GM18508 (cell line): ENCODE measurements at regions not wholly inside any gene's neighbourhood (a gene's known extent, or its start where the extent isn't known, plus 50 kb on each side); places are given as distances from the start of the nearest gene placed in this dataset.
"Not testable (repeated sequence)": the region's sequence is repeated elsewhere in the genome, so short reads cannot be mapped to it uniquely, and the experiment has no call there.

Source experiments
- ATAC-seq: cut with Tn5 transposase; IDR thresholded peaks from one replicate; pipeline ENCODE4 v1.9.1; 2021; ENCODE audit warnings: moderate number of reproducible peaks; ENCODE audit not compliant: insufficient read depth, unreplicated experiment

DNA sequence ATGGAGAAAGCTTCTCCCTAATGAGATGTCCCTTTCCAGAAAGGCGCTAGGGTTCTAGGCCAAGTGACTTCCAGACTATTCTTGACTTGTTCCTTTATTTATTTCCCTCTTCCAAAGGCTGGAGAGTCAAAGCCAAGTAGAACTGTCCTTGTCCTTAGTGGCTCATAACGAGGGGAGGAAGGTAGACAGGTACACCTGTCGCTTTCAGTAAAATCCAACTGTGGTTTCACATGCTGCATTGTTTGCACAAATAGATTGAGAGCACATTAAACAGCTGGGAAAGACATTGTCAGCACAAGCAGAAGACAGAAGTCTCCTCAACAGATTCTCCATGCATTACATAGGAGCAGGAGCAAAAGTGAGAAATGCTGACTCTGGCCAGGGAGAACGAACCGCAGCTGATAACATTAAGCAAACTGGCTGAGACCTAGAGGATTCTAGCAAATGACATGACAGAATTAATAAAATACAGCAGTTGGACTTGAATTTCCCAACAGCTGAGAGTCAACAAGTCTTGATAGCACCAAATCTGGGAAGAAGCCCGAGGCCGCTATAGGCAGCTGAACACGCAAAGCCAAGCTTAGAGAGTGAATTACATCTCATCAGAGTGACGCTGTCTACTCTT is 227.7 kb downstream of the TLE3 start:
- ATAC-seq, result no peak

DNA sequence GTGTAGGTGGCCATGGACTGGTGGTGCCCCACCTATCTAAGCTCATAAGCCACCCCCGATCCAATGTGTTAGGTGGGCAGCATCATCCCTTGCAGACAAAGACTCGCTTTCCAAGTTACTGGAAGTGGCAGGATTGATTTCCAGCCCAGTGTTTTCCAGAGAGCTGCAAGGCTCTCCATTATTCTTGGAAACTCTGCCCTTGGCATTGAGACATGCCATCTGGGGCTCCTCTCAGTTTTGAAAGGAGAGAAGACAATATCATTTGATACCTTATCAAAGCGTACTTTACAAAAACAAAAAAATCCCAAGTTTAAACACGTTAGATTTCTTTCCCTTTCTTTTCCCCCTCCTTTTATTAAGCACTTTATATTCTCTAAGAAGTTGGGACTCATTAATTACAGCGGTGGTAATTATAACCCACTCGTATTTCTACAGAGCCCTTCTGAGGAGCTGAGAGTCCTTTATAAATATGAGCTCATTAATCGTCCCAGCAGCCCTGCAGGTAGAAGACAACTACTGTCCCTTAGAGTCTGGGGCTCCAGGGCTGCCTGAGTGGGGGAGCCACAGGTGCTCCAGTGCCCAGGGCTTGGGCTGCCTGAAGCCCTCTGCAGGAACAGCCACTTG is 226.1 kb downstream of the TLE3 start:
- no peak for ATAC-seq

DNA sequence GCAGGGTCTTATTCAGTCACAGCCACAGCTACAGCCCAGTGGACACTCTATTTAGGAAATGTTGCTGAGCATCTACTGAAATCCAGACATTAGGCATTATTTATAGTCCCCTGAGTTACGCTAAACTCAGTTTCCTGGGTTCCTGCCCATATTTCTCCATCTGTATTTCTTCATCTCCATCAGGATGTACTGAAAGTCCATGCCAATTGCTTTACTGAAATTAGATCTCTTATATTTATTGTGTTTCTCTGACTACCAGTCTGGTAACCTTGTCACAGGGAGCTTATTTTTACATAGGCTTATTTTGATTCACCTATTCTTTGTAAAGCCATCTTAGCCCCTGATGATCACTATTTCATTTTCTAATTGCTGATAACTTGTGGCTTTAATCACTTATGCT is 223.9 kb downstream of the TLE3 start:
- ATAC-seq, result no peak

DNA sequence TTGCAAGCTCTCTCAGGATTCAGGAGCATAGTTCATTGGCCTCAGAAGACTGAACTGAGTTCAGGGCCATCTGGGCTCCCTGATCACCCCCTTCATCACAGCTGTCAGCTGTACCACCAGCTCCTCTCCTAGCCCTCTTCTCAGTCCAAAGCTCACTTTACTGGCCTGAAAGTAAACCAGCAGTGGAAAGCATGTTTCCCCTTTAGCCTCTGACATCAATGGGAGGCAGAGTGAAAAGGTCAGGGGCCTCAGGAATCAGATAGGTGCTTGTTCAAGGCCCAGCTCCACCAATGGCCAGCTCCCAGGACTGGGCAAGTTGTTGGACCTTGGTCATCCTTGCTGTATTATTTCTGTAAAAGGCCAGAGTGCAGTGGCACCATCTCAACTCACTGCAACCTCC is 223.4 kb downstream of the TLE3 start:
- no peak for ATAC-seq

DNA sequence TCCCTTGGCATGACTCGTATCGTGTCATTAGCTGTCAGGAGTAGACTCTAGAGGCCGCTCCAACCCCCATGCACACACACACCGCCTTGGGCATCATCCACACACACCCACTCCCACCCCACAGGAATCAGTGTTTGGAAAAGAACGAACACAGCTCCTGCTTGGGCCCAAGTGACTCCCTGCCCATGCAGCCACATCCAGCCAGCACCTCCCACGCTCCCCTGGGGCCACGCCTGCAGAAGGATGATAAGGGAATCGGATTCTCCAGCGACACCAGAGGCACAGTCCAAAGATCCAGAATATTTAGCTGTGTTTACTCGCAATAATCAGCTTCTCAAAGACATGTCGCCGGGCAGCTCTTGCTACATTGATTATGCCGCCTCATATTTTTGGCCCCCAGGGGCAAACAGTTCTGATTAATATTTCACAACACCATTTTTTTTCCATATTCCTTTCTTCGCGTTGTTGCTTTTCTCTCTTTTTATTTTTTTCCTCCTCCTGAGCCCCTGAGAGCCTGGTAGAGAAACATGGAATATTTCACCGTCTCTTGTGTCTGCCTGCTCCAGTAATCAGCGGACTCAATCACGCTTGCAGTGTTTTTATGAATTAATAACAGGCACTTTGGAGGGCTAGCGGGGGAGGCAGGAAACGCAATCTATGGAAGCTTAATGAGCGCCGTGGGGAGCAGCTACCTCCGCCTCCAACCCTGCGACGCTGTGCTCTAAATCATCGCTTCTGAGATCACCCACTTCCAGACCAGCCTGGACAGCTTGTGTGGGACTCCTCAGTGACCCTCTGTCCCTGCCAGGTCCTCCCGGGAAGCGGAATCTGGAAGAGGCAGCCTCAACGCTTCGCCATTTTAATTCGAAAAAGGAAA is 221.4 kb downstream of the TLE3 start:
- no peak for ATAC-seq

DNA sequence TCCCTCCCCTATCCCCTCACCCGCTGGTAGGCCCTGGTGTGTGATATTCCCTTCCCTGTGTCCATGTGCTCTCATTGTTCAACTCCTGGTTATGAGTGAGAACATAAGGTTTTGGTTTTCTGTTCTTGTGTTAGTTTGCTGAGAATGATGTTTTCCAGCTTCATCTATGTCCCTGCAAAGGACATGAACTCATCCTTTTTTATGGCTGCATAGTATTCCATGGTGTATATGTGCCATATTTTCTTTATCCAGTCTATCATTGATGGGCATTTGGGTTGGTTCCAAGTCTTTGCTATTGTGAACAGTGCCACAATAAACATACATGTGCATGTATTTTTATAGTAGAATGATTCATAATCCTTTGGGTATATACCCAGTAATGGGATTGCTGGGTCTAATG is 217.8 kb downstream of the TLE3 start:
- ATAC-seq, result not testable (repeated sequence)

DNA sequence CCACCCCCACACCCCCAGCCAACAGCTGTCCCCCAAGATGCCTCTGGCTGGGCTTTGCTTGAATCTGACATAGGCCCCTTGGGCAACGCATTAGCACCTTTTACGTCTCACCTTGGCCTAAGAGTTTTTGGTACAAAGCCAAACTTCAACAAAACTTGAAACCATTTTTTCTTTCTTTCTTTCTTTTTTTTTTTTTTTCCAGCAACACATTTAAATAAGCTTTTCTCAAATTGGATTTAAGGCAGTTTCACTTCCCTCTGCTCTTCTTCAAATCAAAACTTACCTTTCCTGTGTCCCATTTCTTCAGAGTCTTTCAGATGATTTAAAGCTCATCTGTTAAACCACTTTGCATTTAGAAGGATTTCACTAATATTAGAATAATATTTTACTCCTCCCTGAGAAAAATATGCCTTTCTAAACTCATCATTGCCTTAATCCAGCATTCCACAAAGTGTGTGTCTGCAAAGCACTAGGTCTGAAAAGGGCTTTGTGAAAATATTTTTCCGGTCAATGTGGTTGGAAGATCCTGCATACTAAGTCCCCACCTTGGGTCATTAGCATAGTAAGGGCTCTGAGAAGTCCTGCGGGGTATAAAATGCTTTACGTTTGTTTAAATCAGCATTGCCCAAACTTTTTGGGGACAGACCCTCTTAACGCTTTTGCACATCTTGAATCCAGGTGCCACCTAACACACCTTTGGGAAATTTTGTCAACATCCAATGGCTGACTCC is 217.0 kb downstream of the TLE3 start:
- ATAC-seq, result no peak

DNA sequence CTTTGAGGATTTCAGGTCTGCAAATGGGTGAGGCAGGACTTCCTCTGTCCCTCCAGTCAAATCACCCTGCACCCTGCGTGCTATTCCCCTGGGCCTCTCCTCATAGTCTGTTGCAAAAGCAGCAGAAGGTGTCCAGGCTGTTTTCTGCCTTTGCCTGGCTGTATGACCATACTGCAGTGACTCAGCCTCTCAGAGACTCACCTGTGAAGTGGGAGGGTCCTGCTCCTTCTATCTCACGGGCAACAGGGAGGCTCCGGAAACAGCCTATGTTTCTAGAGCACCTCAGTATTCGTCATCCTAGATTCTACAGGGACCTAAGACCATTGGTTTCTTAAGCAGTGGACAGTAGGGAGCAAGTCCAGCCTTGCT is 216.4 kb downstream of the TLE3 start:
- ATAC-seq, result no peak

DNA sequence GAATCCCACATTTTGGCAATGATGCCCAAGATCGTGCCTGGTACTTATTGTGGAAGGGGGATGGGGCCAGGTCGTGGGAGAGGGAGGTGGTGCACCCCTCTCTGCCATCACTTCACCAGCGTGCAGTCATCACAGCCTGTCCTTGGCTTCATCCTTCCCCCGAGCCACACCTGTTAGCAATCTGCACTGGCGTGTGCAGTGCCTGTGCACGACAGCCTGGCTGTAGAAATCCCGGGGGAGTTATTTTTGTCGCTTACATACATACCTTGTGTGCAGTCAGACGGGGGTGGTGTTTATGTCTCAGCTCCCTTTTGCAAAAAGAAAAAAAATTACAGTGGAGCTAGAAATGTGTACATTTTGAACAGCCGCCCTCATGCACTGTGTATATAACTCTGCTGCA is 216.0 kb downstream of the TLE3 start:
- no peak for ATAC-seq

DNA sequence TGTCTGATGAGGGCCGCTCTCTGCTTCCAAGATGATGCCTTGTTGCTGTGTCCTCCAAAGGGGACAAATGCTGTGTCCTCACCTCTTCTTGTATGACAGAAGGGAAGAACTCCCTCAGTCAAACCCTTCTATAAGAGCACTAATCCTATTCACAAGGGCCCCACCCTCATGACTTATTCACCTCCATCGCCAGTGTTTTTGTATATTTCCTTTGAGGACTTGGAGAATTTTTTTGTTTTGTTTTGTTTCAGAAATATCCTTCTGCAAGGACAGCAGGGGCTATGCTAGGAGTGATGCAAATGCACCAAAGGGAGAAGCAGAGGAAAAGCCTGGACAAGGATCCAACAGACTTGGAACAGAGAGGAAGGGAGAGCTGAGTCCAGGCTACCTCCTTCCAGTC is 214.4 kb downstream of the TLE3 start:
- no peak for ATAC-seq

DNA sequence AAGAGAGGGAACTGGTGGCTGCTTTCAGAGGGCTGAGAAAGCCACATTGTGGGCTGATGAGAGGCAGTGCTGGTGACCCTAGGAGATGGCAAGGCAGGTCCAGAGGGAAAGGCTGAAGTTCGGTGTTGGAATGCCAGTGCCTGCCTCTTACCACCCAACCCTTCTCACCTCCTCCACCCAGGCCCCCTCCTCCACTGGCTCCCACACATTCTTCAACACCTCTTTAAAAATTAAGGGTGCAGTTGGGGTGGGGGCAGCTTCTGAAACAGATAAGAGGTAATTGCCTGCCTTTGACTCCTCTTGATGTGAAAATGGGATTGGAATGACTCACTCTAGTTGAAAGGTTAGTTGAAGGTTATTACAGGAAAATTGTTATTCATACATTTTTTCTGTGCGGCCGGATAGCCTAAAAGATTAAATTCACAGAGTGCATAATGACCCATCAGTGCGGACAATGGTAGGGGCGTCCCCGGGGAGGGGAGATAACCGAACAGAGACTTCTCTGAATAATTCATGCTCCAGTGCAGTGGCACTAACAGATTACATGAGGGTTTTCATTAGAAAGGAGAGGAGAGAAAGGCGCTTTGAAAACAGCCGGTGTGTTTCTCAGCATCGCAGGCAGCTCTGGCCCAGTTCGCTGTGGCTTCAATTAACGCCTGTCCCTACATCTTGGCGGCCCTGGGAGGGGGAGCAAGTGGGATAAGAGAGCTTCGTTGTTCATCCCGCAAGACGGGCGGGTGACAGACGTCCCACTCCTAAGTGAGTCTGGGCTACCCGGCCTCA is 212.4 kb downstream of the TLE3 start:
- no peak for ATAC-seq

DNA sequence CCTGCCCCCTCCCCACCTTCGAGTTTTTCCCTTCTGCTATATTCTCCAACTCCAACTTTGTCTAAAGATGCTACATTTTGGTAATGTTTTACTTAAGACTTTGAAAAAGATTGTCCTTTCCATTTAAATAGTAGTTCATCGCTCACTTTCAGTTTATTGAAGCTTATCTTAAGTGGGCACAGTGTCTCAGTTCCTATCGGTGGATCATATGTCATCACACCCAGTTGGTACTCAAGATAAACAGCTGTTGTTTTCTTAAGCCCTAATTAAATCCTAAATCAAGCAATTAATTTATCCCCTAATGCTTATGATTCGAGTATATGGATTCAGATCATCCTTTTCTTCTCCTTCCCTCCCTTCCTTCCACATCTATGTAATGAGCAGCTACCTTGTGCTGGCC is 210.7 kb downstream of the TLE3 start:
- ATAC-seq, result no peak

DNA sequence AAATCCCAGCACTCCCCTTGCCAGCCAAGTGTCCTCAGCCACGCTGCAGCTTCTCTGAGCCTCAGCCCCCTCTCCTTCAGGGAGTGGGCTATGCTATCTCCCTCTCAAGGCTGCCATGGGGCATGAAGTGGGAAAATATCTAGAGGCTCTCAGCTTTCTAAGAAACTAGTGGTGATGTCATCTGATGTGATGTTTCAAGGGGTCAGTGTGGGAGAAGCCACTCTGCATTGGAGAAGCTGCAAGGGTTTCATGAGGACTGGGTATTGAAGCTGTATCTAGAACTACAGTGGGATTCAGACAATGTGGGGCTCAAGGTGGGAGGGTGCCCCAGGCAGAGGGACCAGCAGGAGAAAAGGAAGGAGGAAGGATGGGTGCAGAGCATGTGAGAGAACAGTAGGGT is 210.2 kb downstream of the TLE3 start:
- ATAC-seq, result no peak

DNA sequence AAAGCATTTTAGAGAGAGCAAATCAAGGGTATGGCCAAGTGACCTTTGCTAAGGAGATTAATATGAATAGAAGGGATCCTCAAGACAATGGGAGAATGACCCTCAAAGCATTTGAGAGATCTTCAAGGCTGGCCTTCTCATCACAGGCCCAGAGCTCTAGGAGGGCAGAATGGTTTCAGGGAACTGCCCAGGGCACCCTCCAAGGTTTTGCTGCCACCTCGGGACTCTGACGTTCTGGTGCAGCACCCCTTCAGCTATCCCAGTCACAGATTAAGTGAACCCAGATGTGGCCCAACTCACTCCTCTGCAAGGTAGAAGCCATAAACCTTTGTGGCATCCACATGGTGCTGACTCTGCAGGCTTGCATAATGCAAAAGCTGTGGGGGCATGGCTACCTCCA is 209.3 kb downstream of the TLE3 start:
- no peak for ATAC-seq

DNA sequence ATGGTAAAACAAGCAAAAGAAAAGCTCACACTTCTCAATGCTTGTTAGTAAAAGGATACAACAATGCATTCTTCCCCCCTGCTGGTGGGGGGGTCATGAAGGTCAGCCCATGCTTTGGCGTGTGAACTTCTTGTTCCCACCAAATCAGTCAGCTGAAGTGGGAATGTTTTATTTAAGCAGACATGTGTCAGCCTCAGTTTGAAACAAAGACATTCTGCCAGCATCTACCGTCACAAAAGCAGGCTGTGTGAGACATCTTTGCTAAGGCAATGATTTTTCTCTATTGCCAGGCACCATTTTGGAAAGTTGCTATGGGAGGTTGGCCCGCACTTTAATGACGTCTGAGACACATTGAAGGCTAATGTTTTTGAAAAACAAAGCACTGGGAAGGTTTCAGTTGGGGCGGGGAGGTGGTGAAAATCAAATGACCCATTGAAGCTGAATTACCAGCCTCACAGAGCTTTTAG is 206.6 kb downstream of the TLE3 start:
- no peak for ATAC-seq

DNA sequence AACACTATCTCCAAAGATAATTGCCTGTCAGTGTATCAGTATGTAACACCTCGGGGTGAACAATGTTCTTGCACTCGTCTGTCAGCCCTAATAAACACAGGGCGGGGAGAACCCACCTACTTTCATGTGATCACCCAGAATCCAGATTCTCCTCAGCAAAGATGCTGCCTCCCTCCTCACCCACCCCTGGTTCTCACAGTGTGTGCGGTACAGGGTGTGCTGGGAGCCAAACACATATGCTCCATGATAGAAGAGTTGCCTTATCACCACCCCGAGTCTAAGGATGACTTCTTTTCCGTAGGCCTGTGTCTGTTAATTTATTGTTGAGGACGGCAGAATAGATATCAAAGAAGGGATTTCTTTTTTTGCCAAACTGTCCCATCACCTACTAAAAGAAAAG is 206.1 kb downstream of the TLE3 start:
- no peak for ATAC-seq

DNA sequence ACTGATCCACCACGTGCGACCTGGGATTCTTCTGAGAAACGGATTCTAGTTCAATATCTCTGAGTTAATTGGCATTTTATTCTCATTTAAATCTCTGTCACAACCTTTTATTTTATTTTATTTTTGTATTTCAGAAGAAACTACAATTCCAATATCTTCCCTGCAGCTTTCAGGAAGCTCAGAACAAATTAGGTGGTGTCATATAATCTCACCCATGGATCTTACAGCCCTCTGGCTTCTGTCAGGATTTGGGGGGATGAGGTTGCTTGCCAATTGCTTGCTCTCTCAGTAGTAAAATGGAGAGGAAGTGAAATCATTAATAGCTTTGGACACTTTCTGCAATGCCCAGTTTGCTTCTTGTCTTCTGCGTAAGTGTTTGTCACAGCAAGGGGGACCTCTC is 205.4 kb downstream of the TLE3 start:
- ATAC-seq, result no peak

DNA sequence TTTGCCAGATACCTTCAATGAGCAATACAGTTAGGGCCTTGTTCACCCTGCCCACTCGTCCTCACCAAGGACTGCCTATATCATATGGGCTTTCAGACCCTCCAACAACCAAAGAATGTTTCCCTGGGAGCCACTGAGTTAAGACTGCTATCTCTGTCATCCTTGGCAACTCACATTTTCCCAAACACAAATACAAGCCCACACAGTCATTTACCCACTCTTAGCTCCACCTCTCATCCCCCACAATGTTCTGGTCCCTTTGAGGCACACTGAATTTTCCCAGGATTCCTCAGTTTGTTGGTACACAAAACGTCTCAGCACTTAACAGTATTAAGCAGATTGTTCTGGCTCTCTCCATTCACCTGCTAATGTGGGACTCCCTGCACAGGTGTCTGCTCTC is 204.6 kb downstream of the TLE3 start:
- ATAC-seq, result no peak

DNA sequence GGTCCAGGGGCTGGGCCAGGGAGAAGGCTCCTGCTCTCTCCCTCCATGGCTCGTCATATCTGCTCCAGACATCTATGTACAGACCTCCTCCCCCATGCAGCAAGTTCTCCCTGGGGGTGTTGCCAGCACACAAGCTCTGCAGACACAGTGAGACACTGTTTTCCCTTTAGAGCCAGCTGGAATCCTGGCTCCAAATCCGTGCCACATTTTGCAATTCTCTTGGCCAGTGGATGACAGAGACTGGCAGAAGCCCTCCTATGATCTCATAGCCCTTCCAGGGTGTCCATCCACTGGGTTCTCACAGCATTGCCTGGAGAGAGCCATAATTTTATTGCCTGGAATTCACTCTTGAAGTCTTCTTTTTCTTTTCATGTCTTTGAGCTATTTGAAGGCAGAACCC is 203.9 kb downstream of the TLE3 start:
- no peak for ATAC-seq

DNA sequence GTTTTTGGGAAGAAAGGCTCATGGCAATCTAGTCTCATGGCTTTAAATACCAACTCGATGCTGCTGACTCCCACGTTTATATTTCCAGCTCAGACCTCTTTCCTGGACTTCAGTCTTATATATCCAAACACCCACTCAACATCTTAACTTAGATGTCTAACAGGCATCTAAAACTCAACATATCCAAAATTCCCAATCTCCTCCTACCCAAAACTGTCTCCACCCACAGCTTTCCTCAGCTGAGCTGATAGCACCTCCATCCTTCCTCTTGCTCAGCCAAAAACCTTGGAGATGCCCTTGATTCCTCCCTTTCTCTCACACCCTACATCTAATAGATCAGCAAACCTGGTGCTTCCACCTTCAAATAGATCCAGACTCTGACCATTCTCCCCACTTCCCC is 202.5 kb downstream of the TLE3 start:
- no peak for ATAC-seq
